Skin of body (tissue), 1 donor: ENCODE measurements at regions not wholly inside any gene's neighbourhood (a gene's known extent, or its start where the extent isn't known, plus 50 kb on each side); places are given as distances from the start of the nearest gene placed in this dataset.

Source experiments
- DNase-seq: peaks from one replicate; lab custom pipeline; 2025; lab: John Stamatoyannopoulos, UW

- no peak for DNase-seq
These were observed 112.9 kb upstream of the ZNF678 start for GRCh38 chr1:227450489-227450888.

- no peak for DNase-seq
These were observed 113.5 kb upstream of the ZNF678 start for GRCh38 chr1:227449741-227450441.

GRCh38 chr1:227449051-227449450 lies 114.3 kb upstream of the ZNF678 start:
- DNase-seq = no peak

GRCh38 chr1:227447531-227447990 lies 115.8 kb upstream of the ZNF678 start:
- DNase-seq = no peak

GRCh38 chr1:227445746-227446145 lies 117.6 kb upstream of the ZNF678 start:
- DNase-seq = no peak

- no peak for DNase-seq
These were observed 118.2 kb upstream of the ZNF678 start for GRCh38 chr1:227445092-227445674.

- DNase-seq = no peak
These were observed 121.9 kb upstream of the CDC42BPA start for GRCh38 chr1:227440182-227440581.

GRCh38 chr1:227437495-227438008 lies 119.3 kb upstream of the CDC42BPA start:
- DNase-seq = peak; percentile 31

- DNase-seq = peak; percentile 50
These were observed 116.6 kb upstream of the CDC42BPA start for GRCh38 chr1:227434808-227435444.

- no peak for DNase-seq
These were observed 115.5 kb upstream of the CDC42BPA start for GRCh38 chr1:227433663-227434341.

GRCh38 chr1:227432981-227433380 lies 114.7 kb upstream of the CDC42BPA start:
- DNase-seq = no peak

GRCh38 chr1:227432181-227432535 lies 113.9 kb upstream of the CDC42BPA start:
- no peak for DNase-seq

GRCh38 chr1:227429447-227430359 lies 111.4 kb upstream of the CDC42BPA start:
- peak; percentile 78 for DNase-seq

- DNase-seq = peak; percentile 32
These were observed 110.5 kb upstream of the CDC42BPA start for GRCh38 chr1:227428803-227429202.

- no peak for DNase-seq
These were observed 109.1 kb upstream of the CDC42BPA start for GRCh38 chr1:227427411-227427810.

GRCh38 chr1:227424953-227425352 lies 106.7 kb upstream of the CDC42BPA start:
- DNase-seq = no peak

GRCh38 chr1:227424159-227424680 lies 105.9 kb upstream of the CDC42BPA start:
- DNase-seq = no peak

- DNase-seq = no peak
These were observed 104.3 kb upstream of the CDC42BPA start for GRCh38 chr1:227422581-227422980.

GRCh38 chr1:227420147-227420546 lies 101.9 kb upstream of the CDC42BPA start:
- no peak for DNase-seq

GRCh38 chr1:227417756-227418480 lies 99.6 kb upstream of the CDC42BPA start:
- no peak for DNase-seq
